Lower lobe of right lung (tissue), 2 donors: ENCODE measurements at regions not wholly inside any gene's neighbourhood (a gene's known extent, or its start where the extent isn't known, plus 50 kb on each side); places are given as distances from the start of the nearest gene placed in this dataset.

Experiments
- ATAC-seq, 2 donors: fragments of 200-7000 bp; cut with Tn5 transposase; one replicate each; pipeline ENCODE4 v1.9.1; 2020 to 2022; ENCODE audit warnings: mild to moderate bottlenecking in 2 of 2, moderate library complexity in 2 of 2
- DNase-seq: peaks from one replicate; pipeline ENCODE4 v3.0.0-alpha.2; 2020
- H3K27ac ChIP-seq: fragments of 200-600 bp; one replicate; pipeline ENCODE4 v1.8.0; 2022
- H3K27me3 ChIP-seq: fragments of 200-600 bp; one replicate; pipeline ENCODE4 v1.8.0; 2022; ENCODE audit warnings: low read depth
- H3K36me3 ChIP-seq: fragments of 200-600 bp; one replicate; pipeline ENCODE4 v1.8.0; 2022; ENCODE audit warnings: mild to moderate bottlenecking
- H3K4me1 ChIP-seq: fragments of 200-600 bp; one replicate; pipeline ENCODE4 v1.8.0; 2022
- H3K4me3 ChIP-seq: fragments of 200-600 bp; one replicate; pipeline ENCODE4 v1.8.0; 2022; ENCODE audit warnings: mild to moderate bottlenecking
- H3K9me3 ChIP-seq: fragments of 200-600 bp; one replicate; pipeline ENCODE4 v1.8.0; 2022
- CTCF ChIP-seq: fragments of 200-600 bp; IDR thresholded peaks from one replicate; pipeline ENCODE4 v1.8.0; 2022; ENCODE audit warnings: antibody characterized with exemption, mild to moderate bottlenecking
- intact Hi-C: fragments of 100-400 bp; cut with DNase I; formaldehyde crosslinking; loops from one replicate; pipeline ENCODE4 v1.11.0; 2022
- donor health status: DM: no; HTN: yes; CAD: no; lungs with severe emphysema.

- H3K27ac ChIP-seq: no peak overlapping the region
- DNase-seq: no peak
- no peaks in the 10 kb centered on the region for H3K9me3 ChIP-seq
- H3K4me3 ChIP-seq: no peak overlapping the region
- no peak for TF ChIP-seq CTCF
- no peak for ATAC-seq
- intact Hi-C loops: no loop called here
- H3K27me3 ChIP-seq: no peaks in the 10 kb centered on the region
- no peaks in the 10 kb centered on the region for H3K36me3 ChIP-seq
- H3K4me1 ChIP-seq: no peaks in the 10 kb centered on the region
Measured at GRCh38 chr12:33323823-33324222, 115.8 kb downstream of the SYT10 start.

GRCh38 chr12:33322519-33322918, 117.1 kb downstream of the SYT10 start:
- Histone ChIP-seq H3K4me3 (no peak overlapping the region), H3K27ac (no peak overlapping the region), H3K9me3 (no peaks in the 10 kb centered on the region), H3K27me3 (no peaks in the 10 kb centered on the region), H3K36me3 (no peaks in the 10 kb centered on the region), H3K4me1 (no peaks in the 10 kb centered on the region)
- intact Hi-C loops: no loop called here
- TF ChIP-seq CTCF: no peak
- DNase-seq: no peak
- no peak for ATAC-seq

- no peaks in the 10 kb centered on the region for H3K27me3 ChIP-seq
- H3K36me3 ChIP-seq: no peaks in the 10 kb centered on the region
- no peak overlapping the region for H3K4me3 ChIP-seq
- no peaks in the 10 kb centered on the region for H3K4me1 ChIP-seq
- DNase-seq (no peak), ATAC-seq (no peak)
- no peaks in the 10 kb centered on the region for H3K9me3 ChIP-seq
- TF ChIP-seq CTCF: no peak
- intact Hi-C loops: no loop called here
- no peak overlapping the region for H3K27ac ChIP-seq
Measured at GRCh38 chr12:33317746-33318145, 121.9 kb downstream of the SYT10 start.

- no peak for TF ChIP-seq CTCF
- no peaks in the 10 kb centered on the region for H3K9me3 ChIP-seq
- H3K27me3 ChIP-seq: no peaks in the 10 kb centered on the region
- DNase-seq: no peak
- no peak overlapping the region for H3K4me3 ChIP-seq
- no peak overlapping the region for H3K27ac ChIP-seq
- no peak for ATAC-seq
- H3K36me3 ChIP-seq: no peaks in the 10 kb centered on the region
- no peaks in the 10 kb centered on the region for H3K4me1 ChIP-seq
- intact Hi-C loops: no loop called here
Measured at GRCh38 chr12:33314223-33314622, 125.4 kb downstream of the SYT10 start.

GRCh38 chr12:33313476-33313875, 126.1 kb downstream of the SYT10 start:
- no peaks in the 10 kb centered on the region for H3K27me3 ChIP-seq
- no peak for TF ChIP-seq CTCF
- ATAC-seq: no peak
- H3K9me3 ChIP-seq: no peaks in the 10 kb centered on the region
- intact Hi-C loops: no loop called here
- H3K36me3 ChIP-seq: no peaks in the 10 kb centered on the region
- no peak overlapping the region for H3K27ac ChIP-seq
- H3K4me1 ChIP-seq: no peaks in the 10 kb centered on the region
- no peak overlapping the region for H3K4me3 ChIP-seq
- no peak for DNase-seq

GRCh38 chr12:33310471-33310870, 129.1 kb downstream of the SYT10 start:
- H3K4me1 ChIP-seq: no peaks in the 10 kb centered on the region
- H3K27ac ChIP-seq: no peak overlapping the region
- no peaks in the 10 kb centered on the region for H3K9me3 ChIP-seq
- no peaks in the 10 kb centered on the region for H3K27me3 ChIP-seq
- H3K36me3 ChIP-seq: no peaks in the 10 kb centered on the region
- H3K4me3 ChIP-seq: no peak overlapping the region
- no peak for DNase-seq
- ATAC-seq: no peak
- intact Hi-C loops: no loop called here
- TF ChIP-seq CTCF: no peak
